ENCODE measurements at regions not wholly inside any gene's neighbourhood (a gene's known extent, or its start where the extent isn't known, plus 50 kb on each side); places are given as distances from the start of the nearest gene placed in this dataset.

DNA sequence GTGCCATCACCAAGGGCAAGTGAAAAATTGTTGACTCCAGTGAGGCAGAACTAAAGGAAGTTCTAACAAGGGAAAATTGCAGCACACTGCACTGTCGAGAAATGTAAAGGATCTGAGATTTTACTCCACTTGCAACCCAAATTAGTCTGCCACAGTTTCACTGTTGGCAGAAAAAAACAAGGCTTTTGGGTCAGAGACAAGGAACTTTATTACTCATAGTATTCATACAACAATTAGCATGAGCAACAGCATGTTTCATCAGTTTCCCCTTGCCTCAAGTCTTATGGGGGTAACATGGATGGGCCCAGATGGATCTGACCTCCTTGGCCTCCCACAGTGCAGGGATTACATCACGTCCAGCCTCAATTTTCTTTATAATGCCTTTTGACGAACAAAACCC lies 125.3 kb downstream of the LTN1 start:
- TF ChIP-seq, protein P1, sequence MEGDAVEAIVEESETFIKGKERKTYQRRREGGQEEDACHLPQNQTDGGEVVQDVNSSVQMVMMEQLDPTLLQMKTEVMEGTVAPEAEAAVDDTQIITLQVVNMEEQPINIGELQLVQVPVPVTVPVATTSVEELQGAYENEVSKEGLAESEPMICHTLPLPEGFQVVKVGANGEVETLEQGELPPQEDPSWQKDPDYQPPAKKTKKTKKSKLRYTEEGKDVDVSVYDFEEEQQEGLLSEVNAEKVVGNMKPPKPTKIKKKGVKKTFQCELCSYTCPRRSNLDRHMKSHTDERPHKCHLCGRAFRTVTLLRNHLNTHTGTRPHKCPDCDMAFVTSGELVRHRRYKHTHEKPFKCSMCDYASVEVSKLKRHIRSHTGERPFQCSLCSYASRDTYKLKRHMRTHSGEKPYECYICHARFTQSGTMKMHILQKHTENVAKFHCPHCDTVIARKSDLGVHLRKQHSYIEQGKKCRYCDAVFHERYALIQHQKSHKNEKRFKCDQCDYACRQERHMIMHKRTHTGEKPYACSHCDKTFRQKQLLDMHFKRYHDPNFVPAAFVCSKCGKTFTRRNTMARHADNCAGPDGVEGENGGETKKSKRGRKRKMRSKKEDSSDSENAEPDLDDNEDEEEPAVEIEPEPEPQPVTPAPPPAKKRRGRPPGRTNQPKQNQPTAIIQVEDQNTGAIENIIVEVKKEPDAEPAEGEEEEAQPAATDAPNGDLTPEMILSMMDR (conservative IDR thresholded peaks at IDR 0.05) = no peak
- TF ChIP-seq ZFX (IDR thresholded peaks at IDR 0.05) = no peak
